GM04503 (cell line): ENCODE measurements at regions not wholly inside any gene's neighbourhood (a gene's known extent, or its start where the extent isn't known, plus 50 kb on each side); places are given as distances from the start of the nearest gene placed in this dataset.

ENCODE experiments used
- DNase-seq: peaks from one replicate; pipeline ENCODE4 v3.0.0-alpha.2; 2012; ENCODE audit warnings: low read depth

DNA sequence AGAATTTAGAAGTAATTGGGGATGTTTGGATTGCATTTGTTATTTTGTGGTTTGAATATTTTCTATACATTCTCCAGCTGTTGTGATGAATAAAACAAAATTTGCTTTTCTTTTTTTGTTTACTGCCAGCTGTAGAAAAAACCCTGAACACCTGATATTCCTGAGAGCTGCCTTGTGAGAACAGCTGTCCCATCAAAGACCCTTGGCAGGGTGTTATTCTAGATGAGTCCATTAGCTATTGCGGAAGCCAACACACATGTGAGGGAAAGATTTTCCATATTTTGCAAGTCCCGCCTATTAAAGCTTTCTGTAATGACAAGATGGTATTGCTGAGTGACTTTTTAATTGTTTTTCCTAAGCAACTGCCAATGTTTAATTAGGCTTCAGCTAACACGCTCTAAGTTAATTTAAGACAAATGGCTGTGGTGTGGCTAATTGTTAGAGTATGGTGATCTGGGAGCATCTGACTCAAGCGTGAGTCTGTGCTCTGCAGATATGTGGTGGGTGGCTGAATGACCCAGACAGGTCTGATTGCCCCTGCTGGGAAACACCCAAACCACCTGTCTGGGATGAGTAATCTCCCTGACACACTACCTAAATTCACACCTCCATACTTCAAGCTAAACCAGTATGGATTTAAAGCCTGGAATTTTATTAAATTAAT, 86.5 kb upstream of the PRLR start:
- no peak for DNase-seq

DNA sequence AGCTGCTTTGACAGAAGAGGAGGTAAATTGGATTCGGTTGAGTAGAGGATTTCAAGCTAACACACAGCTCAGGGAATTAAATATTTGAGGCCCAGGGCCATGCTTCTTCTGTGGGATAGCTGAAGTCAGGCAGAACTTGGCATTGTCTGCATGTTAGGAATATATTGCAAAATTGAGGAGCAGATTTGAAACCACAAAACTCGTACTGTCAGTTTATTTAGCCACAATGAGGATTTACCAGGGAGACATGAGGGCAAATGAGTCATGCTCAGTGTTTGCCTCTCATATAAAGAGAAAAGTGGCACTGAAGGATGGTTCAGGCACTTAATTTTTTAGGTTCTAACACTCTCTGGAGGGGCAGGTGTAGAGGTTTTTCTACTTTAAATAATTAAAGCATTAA, 83.0 kb upstream of the PRLR start:
- peak; percentile 64 for DNase-seq

DNA sequence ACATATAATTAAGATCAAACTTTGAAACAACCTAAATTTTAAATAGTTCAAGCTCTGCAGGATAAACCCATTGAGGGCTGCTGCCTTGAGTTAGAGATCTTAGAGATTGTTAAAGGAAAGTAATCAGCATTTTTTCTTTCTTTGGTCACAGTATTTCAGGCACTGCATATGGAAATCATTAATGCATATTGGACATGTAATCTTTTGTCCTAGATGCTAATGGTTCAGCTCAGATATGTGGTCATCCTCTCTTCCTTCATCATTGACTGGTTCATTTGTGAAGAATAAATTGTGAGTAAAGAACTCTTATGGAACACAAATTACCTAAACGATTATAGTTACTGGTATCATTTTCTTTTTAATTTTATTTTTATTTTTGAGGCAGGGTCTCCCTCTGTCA, 82.0 kb upstream of the PRLR start:
- no peak for DNase-seq

DNA sequence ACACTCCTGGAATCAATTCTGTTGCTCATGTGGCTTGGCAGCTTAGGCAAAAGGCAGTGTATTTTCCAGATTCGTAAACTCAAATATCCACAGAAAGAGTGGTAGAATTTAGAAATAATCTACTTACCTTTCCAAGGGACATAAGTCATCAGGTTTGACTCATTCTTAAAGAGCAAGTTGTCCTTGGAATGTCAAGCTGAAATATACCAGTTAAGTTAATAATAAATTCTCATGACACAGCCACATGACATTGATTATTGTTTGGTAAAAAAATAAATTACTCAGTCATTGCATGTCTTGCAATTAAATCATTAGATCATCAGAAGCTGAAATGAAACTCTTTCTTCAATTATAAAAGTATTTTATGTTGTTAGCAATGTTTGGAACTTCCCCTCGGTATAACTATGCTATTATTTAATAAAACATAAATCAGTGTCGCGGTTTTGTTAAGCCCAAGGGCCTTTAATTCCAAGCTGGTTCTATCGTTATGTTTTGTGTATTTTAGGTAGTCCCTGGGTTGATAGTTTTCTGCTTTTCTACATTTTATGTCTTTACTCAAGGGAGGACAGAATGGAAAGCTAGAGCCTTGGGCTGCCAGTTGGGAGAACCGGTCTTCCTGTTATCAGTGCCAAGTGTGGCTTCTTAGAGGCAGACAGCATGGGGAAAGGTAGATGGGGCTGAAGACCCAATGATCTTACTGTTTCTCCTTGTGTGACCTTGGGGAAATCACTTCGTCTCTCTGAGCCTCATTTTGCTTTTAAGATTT, 79.3 kb upstream of the PRLR start:
- DNase-seq, result no peak

DNA sequence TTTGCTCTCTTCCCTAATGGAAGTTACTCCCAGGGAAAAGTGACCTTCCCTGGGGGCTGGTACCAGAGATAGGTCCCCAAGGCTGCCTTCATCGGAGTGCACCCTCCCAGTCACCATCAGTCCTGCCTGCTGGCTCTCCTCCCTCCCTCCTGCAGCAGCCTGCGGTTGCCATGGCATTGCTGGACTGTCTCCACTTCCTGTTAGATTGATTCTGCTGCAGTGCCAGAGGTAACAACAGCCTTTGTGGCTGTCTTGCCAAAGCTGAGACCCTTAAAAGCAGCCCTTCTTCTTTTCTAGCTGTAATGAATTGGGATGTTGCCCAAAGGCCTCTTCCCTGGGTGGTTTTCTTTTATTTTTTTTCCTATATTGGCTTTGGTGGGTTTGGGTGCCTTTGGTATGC, 78.1 kb upstream of the PRLR start:
- DNase-seq, result no peak

DNA sequence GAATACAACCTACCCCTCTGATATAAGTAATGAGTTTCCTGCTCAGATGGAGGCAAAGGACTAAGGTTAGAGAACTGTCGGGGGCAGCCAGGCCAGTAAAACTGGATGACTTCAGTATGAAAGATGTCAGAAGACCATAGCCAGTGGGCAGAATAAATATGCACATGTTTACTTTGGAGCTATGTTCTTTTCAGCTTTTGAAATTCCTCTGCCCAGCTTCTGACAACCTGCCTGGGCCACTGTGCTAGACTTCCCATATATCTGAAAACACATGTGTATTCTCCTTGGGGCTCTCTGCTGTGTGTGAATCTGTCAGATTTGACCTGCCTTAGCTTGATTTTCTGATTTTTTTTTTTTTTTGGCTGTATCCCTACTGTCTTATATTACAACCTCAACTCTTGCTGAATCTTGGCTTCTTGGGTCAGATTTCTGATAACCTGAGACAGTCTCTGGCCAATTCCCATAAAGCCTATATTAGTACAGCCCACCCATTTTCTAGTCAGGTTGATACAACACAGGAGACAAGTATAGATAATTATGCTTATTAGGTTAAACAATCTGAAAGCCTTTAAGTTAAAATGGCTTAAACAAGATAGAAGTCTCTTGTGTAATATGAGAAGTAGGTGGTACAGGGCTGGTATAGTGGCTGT, 76.6 kb upstream of the PRLR start:
- DNase-seq, result no peak

DNA sequence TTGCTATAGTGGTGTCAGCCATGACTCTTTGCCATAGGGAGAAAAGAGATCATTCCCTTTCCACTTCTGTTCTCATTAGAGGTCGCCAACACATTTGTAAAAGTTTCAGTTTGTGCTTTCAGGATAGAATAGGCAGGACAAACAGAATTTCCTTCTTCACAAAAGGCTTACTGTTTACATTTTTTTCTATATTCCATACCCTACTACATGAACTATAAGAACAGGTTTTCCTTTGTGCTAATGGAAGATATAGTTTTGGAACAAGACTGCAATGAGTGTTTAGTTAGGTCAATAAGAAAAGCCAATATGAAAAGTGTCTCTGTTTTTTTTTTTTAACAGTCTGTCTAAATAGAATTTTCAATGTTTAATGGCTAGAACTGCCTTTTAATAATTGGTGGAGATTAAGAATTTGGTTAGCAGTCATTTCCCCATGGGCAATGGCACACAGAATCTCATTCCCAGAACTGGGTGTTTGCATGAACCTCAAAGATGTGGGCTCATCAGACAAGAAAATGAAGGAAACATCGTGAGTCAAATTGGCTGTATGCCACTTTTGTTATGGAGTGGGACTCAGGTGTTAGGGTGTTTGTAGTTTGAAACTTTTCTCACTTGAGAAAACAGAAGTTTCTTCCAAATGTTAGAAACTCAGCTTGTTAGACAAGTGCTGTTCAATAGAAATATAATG, 75.2 kb upstream of the PRLR start:
- DNase-seq, result no peak

DNA sequence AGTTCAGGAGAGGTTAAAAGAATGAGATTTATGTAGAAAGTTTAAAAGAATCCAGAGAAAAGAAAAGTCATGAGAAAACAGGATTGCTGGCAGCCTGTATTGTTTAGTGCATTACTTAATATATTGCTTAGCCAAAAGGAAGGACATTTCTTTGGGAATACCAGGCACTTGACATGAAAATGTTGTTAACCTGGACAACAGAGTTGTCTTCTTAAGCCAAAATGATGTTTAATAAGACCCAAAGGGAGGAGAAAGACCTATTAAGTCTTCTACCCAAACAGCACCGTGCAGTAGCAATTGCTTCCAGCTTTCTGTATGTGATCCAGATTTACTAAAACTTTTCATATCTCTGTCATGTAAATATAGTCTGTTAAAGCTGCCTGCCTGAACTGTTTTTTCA, 74.0 kb upstream of the PRLR start:
- DNase-seq, result no peak

DNA sequence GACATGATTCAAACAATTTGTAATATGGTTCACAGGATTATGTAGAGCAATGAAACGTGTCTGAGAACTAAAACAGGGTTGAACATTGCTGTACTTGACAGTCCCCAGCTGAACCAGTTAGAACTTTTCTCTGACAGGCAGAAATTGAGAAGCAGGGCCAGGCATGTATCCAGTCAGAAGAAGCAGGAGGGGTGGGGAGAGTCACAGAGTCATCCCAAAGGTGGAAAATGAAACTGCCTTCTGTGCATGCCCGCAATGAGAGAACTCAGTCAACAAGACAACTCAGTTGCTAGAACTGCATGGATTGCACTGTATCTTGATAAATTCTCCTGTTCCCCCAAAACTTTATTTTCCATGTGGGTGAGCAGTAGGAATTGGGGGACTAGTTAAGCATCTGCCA, 72.9 kb upstream of the PRLR start:
- DNase-seq, result no peak

DNA sequence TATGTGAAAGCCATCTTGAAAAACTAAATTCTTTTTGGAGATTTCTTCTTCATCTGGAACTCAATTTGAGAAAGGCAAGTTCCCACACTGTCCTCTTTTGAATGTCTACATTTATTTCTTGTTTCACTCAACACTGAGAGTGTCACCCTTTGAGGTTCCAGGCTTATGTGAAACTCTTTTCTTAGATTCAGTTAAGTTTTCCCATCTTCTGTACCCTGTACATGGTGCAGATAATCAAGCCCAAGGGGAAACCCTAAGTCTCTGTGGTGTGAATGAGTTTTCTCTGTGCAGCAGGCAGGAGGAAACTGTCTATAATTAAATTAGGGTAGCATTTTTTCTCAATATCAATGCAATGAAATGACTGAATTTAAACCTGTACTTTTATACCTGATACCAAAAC, 72.3 kb upstream of the PRLR start:
- no peak for DNase-seq

DNA sequence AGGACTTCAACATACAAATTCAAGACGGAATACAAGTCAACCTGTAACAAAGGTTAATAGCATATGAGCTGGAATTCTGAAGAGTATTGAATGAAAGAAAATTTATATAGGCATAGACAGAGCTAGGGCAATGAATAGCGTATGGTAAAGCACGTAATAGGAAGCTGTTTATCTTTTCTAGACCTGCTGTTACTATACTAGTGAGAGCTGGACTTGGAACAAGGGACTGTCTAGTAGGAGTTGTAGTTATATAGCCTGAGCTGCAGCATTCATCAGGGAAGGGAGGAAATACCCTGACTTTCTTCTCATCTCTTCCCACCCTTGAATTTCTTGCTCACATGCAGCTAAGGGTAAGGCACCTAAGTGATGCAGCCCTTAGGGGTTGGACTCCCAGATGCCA, 67.5 kb upstream of the PRLR start:
- DNase-seq, result no peak

DNA sequence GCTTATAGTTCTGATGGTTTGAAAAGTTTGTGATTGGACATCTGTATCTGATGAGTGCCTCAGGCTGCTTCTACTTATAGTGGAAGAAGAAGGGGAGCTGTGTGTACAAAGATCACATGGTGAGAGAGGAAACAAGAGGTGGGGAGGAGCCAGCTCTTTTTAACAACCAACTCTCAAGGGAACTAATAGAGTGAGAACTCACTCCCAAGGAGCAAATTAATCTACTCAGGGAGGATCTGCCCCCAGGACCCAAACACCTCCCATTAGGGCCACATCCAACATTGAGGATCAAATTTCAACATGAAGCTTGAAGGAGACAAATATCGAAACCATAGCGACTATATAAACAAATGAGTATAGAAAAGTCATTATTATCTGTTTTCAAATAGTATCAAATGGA, 64.7 kb upstream of the PRLR start:
- no peak for DNase-seq

DNA sequence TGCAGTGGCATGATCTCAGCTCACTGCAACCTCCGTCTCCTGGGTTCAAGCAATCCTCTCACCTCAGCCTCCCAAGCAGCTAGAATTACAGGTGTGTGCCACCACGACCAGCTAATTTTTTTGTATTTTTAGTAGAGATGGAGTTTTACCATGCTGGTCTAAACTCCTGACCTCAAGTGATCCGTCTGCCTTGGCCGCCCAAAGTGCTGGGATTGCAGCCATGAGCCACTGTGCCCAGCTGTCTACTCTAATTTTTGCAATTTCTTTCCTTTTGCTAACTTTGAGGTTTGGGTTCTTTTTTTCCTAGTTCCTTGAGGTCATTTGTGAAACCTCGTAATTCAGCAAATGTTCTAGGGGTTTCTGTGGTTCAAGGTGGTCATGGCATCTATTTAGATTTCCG, 63.7 kb upstream of the PRLR start:
- no peak for DNase-seq

DNA sequence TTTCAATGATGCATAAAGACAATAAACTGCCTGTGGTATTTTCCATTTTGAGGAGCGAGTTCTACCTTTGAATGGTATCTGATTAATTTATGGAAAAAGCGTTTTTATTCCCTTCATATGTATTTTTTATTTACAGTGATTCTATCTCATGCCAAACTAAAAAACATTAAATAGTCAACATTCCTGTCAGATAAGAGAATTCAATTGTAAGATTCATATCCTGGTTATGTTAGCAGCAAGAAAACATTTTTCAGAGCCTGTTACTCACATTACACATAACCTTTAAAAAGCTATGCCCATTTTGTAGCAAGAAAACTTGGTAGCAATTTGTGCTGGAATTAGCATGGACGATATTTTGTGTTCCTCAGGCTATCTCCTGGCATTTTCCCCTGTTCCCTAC, 55.1 kb upstream of the PRLR start:
- DNase-seq, result no peak

DNA sequence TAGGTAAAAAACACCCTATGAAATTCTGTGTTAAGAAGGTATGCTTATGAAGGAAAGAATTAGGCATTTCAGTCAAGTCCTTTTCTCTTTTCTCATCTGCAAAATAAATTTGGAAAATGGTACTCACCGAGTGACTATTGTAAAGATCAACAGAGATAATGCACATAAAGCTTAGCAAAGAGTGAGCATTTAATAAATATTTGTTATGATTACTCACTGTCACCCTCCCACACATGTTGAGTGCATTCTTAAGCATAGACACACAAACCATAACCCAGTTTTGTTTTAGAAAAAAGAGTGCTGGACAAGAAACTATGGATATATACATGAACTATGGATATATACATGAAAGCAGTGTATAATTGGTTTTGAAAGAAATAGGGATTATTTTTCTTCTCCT, 54.7 kb upstream of the PRLR start:
- DNase-seq, result no peak

DNA sequence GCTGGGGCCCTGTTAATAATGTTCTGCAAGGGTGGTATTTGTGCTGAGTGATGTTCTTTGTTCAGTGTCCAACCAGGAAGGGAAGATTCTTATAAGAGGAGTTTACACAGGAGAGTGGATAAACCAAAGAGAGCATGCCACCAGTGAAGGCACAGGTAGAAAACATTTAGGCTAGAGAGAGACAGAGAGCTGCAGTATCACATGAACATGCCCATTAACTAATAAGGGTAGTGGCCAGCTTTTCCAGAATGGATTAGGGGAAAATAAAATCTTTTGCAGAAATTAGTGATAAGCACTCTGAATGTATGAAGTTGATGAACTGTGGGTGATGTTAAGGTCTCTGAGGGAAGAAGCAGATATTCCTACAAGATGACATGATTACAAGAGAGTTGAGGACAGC, 54.1 kb upstream of the PRLR start:
- DNase-seq, result no peak

DNA sequence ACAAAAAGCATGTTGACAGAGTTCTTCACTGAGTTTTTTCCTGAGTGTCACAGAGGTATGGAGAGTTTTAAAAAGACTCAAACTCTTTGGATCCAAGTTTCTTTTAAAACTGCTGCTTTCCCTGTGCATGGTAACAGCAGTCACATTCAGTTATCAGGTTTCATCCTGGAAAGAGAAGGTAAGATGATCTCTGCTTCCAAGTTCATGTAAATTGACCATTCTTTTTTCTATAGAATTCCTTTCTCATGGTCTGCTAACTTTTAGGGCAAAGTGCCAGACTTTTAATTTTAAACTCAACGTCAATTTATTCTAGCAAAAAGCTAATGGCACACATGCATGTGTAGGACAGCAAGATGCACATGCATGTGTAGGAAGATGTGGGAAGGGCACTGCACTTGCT, 52.5 kb upstream of the PRLR start:
- DNase-seq, result no peak

DNA sequence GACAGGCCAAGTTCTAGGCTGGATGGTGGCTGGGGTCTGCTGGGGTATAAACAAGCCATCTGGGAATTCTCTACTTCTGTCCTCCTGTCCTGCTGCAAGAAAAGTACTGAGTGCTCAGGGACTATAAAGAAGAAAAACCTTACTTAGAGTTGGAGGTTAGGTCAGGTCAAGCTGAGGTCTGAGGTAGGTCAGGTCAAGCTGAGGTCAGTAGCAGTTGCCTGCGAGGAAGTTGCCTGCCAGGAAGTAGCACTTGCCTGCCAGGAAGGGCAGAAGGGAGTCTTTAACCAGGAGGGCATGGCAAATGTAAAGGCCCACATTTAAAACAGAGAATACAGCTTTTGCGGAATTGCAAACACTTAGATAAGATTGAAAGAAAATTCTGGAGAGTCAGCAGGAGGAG, 51.3 kb upstream of the PRLR start:
- no peak for DNase-seq
